ENCODE measurements at regions not wholly inside any gene's neighbourhood (a gene's known extent, or its start where the extent isn't known, plus 50 kb on each side); places are given as distances from the start of the nearest gene placed in this dataset.

GRCh38 chr1:53395671-53396215 lies 63.5 kb upstream of the DMRTB1 start:
- SMC1A ChIA-PET (ENCODE audit: uncharacterized antibody, unreplicated experiment), result interaction anchor here (0.7 to 8.0 kb wide), 9 partner anchors 13 to 177 kb away, joined by 3 to 107 read pairs (median 4); no protein-coding TSS in a partner anchor
- no peak overlapping the region for H3K9ac ChIP-seq (ENCODE audit: control insufficient read depth, insufficient read depth, low read length)
- intact Hi-C loops (cut with micrococcal nuclease; ENCODE audit: unreplicated experiment), result loop anchor here (2.0 kb wide), 1 partner anchor 49 kb away; no protein-coding TSS in a partner anchor

More at GRCh38 chr1:53395671-53396215, 63.5 kb upstream of the DMRTB1 start:
- ATAC-seq (no peak), FAIRE-seq (no peak), DNase-seq (ENCODE audit: low read depth, low spot score) (no peak)
- Histone ChIP-seq H3K4me3 (no peak overlapping the region), H3K27ac (ENCODE audit: control insufficient read depth, insufficient read depth) (no peak overlapping the region), H2AFZ (ENCODE audit: control insufficient read depth, low read depth, low read length) (no peak overlapping the region), H3K36me3 (ENCODE audit: control insufficient read depth in 2 of 2, insufficient read depth in 2 of 2, low read length in 1 of 2) (no peaks in the 10 kb centered on the region), H4K20me1 (ENCODE audit: control insufficient read depth, insufficient read depth) (no peaks in the 10 kb centered on the region), H3K9me3 (replicated peaks; ENCODE audit: control insufficient read depth, insufficient read depth, low read length) (no peaks in the 10 kb centered on the region), H3K4me1 (ENCODE audit: control insufficient read depth, insufficient read depth, low read length) (no peaks in the 10 kb centered on the region), H3K27me3 (replicated peaks in 1 of 2; ENCODE audit: control insufficient read depth in 2 of 2, insufficient read depth in 2 of 2, low read length in 1 of 2) (peaks cover 0 to under 1% of the 10 kb centered on the region in 2 experiments; a peak in 2 of 4 replicates), H3K79me2 (ENCODE audit: control insufficient read depth, insufficient read depth, low read length) (no peaks in the 10 kb centered on the region), H3K4me2 (ENCODE audit: control insufficient read depth, insufficient read depth) (no peak overlapping the region)
- in situ Hi-C loops (cut with MboI), result no loop called here
- TF ChIP-seq SP1 (IDR thresholded peaks at IDR 0.05; ENCODE audit: low read depth, low read length) (no peak), CREB1 (IDR thresholded peaks at IDR 0.05; ENCODE audit: low read depth) (no peak), SRF (IDR thresholded peaks at IDR 0.05; ENCODE audit: low read depth in 2 of 2, low read length in 2 of 2) (no peak), TCF3 (IDR thresholded peaks at IDR 0.05; ENCODE audit: borderline replicate concordance, insufficient read depth, low read depth, low read length) (no peak), FOXM1 (IDR thresholded peaks at IDR 0.05; ENCODE audit: low read depth, low read length) (no peak), POU2F2 (IDR thresholded peaks at IDR 0.05; ENCODE audit: borderline replicate concordance, low read depth, low read length) (no peak), SMARCA5 (IDR thresholded peaks at IDR 0.05) (no peak), RELB (IDR thresholded peaks at IDR 0.05; ENCODE audit: low read depth) (no peak)
- CTCF ChIA-PET, result interaction anchor here (0.7 to 10.2 kb wide), 9 partner anchors 8 to 116 kb away, joined by 3 to 185 read pairs (median 6); no protein-coding TSS in a partner anchor
- RAD21 ChIA-PET (ENCODE audit: unreplicated experiment), result interaction anchor here (0.6 to 7.0 kb wide), 6 partner anchors 8 to 381 kb away, joined by 3 to 105 read pairs (median 5); no protein-coding TSS in a partner anchor
- no TSS peak for BruUV-seq (replicated peaks)
- POLR2A ChIA-PET, result interaction anchor here (4.0 kb wide), 1 partner anchor 13 kb away, joined by 13 read pairs; no protein-coding TSS in a partner anchor
- 59% methylated on average over 10 of the region's 10 CpGs for WGBS (ENCODE audit: insufficient coverage, insufficient replicate concordance, low lambda C conversion rate, missing lambda C conversion rate)
